SU-DHL-6 (cell line): ENCODE measurements at regions not wholly inside any gene's neighbourhood (a gene's known extent, or its start where the extent isn't known, plus 50 kb on each side); places are given as distances from the start of the nearest gene placed in this dataset.

Source experiments
- H2AFZ ChIP-seq: fragments of 200-600 bp; sonication (generic); 2 replicates; pipeline ENCODE4 v1.6.1; 2014; ENCODE audit warnings: low read depth, mild to moderate bottlenecking, moderate library complexity, mixed read lengths, antibody characterized with exemption, low read length; ENCODE audit not compliant: severe bottlenecking
- H3F3A ChIP-seq: fragments of 200-600 bp; shearing (Covaris generic); 2 replicates; pipeline ENCODE4 v1.6.0; 2016; ENCODE audit warnings: antibody characterized with exemption, mild to moderate bottlenecking; ENCODE audit not compliant: insufficient read depth
- H3K27ac ChIP-seq: fragments of 200-600 bp; sonication (generic); 2 replicates; pipeline ENCODE4 v1.5.1; 2016; ENCODE audit warnings: low read depth, mild to moderate bottlenecking, low read length, moderate library complexity, mixed read lengths
- H3K27me3 ChIP-seq: fragments of 200-600 bp; sonication (generic), shearing (Covaris generic); 2 replicates; pipeline ENCODE4 v1.6.0; 2014; ENCODE audit warnings: mild to moderate bottlenecking, low read length
- H3K36me3 ChIP-seq: fragments of 200-600 bp; sonication (generic); 2 replicates; pipeline ENCODE4 v1.6.1; 2014; ENCODE audit warnings: mild to moderate bottlenecking, low read length, mixed read lengths
- H3K4me2 ChIP-seq: fragments of 300-600, 200-600 bp; shearing (Covaris generic), sonication (generic); 2 replicates; pipeline ENCODE4 v1.6.0; 2014; ENCODE audit warnings: low read length, low read depth, mild to moderate bottlenecking; ENCODE audit not compliant: poor library complexity, severe bottlenecking
- H3K4me3 ChIP-seq: fragments of 200-600 bp; sonication (generic); 2 replicates; pipeline ENCODE4 v1.5.1; 2014; ENCODE audit warnings: antibody characterized with exemption, low read length, mild to moderate bottlenecking, mixed read lengths; ENCODE audit not compliant: insufficient read depth, poor library complexity, severe bottlenecking
- H3K79me2 ChIP-seq: fragments of 200-600 bp; sonication (generic); 2 replicates; pipeline ENCODE4 v1.6.1; 2014; ENCODE audit warnings: mild to moderate bottlenecking, low read length, moderate library complexity; ENCODE audit not compliant: insufficient read depth
- H3K9ac ChIP-seq: fragments of 200-600 bp; sonication (generic); 2 replicates; pipeline ENCODE4 v1.7.0; 2014; ENCODE audit warnings: mild to moderate bottlenecking, low read length
- H3K9me2 ChIP-seq: fragments of 200-600 bp; sonication (generic); replicated peaks from 2 replicates; pipeline ENCODE4 v1.6.1; 2014; ENCODE audit warnings: low read length; ENCODE audit not compliant: insufficient read depth
- H3K9me3 ChIP-seq: fragments of 200-600 bp; sonication (generic); 2 replicates; pipeline ENCODE4 v1.6.1; 2014; ENCODE audit warnings: low read length, mixed read lengths; ENCODE audit not compliant: insufficient read depth
- H4K20me1 ChIP-seq: fragments of 200-600 bp; sonication (generic); 2 replicates; pipeline ENCODE4 v1.6.1; 2014; ENCODE audit warnings: low read depth, mild to moderate bottlenecking, antibody characterized with exemption, low read length, moderate library complexity, mixed read lengths
- CTCF ChIP-seq: fragments of 200-600 bp; sonication (generic); IDR thresholded peaks from one replicate; pipeline ENCODE4 v1.5.1; 2017; ENCODE audit warnings: antibody characterized with exemption, mild to moderate bottlenecking, low read length, moderate library complexity; ENCODE audit not compliant: insufficient read depth, poor library complexity, severe bottlenecking
- EZH2phosphoT487 ChIP-seq: fragments of 200-600 bp; sonication (generic), shearing (Covaris generic); conservative IDR thresholded peaks from 2 replicates; pipeline ENCODE4 v1.6.1; 2018; ENCODE audit warnings: mild to moderate bottlenecking, antibody characterized with exemption, low read length, moderate library complexity, mixed read lengths

GRCh38 chr13:53568491-53568890 lies 539.9 kb downstream of the OLFM4 start:
- Histone ChIP-seq H3F3A (no peaks in the 10 kb centered on the region), H3K27ac (no peak overlapping the region), H3K9ac (no peak overlapping the region), H3K27me3 (no peaks in the 10 kb centered on the region), H3K79me2 (no peaks in the 10 kb centered on the region), H3K36me3 (no peaks in the 10 kb centered on the region; the same call in 1 of the 2 replicates), H2AFZ (no peak overlapping the region), H3K9me3 (no peaks in the 10 kb centered on the region), H3K4me2 (no peak overlapping the region), H3K9me2 (no peaks in the 10 kb centered on the region; the same call in 1 of the 2 replicates), H3K4me3 (no peak overlapping the region), H4K20me1 (no peaks in the 10 kb centered on the region)
- TF ChIP-seq CTCF (no peak), EZH2phosphoT487 (no peak)

GRCh38 chr13:53569453-53569852 lies 540.8 kb downstream of the OLFM4 start:
- no peak overlapping the region for H3K4me2 ChIP-seq
- no peak overlapping the region for H3K9ac ChIP-seq
- no peaks in the 10 kb centered on the region for H3K79me2 ChIP-seq
- no peaks in the 10 kb centered on the region; the same call in 1 of the 2 replicates for H3K36me3 ChIP-seq
- no peaks in the 10 kb centered on the region; the same call in 1 of the 2 replicates for H3K9me2 ChIP-seq
- H3K27ac ChIP-seq, result no peak overlapping the region
- H2AFZ ChIP-seq, result no peak overlapping the region
- H3K27me3 ChIP-seq, result no peaks in the 10 kb centered on the region
- H3K9me3 ChIP-seq, result no peaks in the 10 kb centered on the region
- H3K4me3 ChIP-seq, result no peak overlapping the region
- no peaks in the 10 kb centered on the region for H3F3A ChIP-seq
- no peaks in the 10 kb centered on the region for H4K20me1 ChIP-seq
- no peak for TF ChIP-seq CTCF
- no peak for TF ChIP-seq EZH2phosphoT487

- H3K27ac ChIP-seq, result no peak overlapping the region
- H3K4me3 ChIP-seq, result no peak overlapping the region
- no peaks in the 10 kb centered on the region for H3K27me3 ChIP-seq
- no peaks in the 10 kb centered on the region for H3K9me2 ChIP-seq
- H3K4me2 ChIP-seq, result no peak overlapping the region
- no peaks in the 10 kb centered on the region for H3K9me3 ChIP-seq
- H3F3A ChIP-seq, result no peaks in the 10 kb centered on the region
- TF ChIP-seq CTCF (no peak), EZH2phosphoT487 (no peak)
- H3K79me2 ChIP-seq, result no peaks in the 10 kb centered on the region
- no peaks in the 10 kb centered on the region for H3K36me3 ChIP-seq
- H3K9ac ChIP-seq, result no peak overlapping the region
- H4K20me1 ChIP-seq, result no peaks in the 10 kb centered on the region
- H2AFZ ChIP-seq, result no peak overlapping the region
Observed at GRCh38 chr13:53601113-53601512, 572.5 kb downstream of the OLFM4 start.

GRCh38 chr13:53605326-53605725 lies 576.7 kb downstream of the OLFM4 start:
- H3K9me3 ChIP-seq, result no peaks in the 10 kb centered on the region
- H3K9ac ChIP-seq, result no peak overlapping the region
- no peaks in the 10 kb centered on the region for H4K20me1 ChIP-seq
- H3K4me3 ChIP-seq, result no peak overlapping the region
- no peak overlapping the region for H2AFZ ChIP-seq
- H3K9me2 ChIP-seq, result no peaks in the 10 kb centered on the region
- H3K36me3 ChIP-seq, result no peaks in the 10 kb centered on the region
- H3K79me2 ChIP-seq, result no peaks in the 10 kb centered on the region
- no peak for TF ChIP-seq CTCF
- no peak for TF ChIP-seq EZH2phosphoT487
- H3K4me2 ChIP-seq, result no peak overlapping the region
- no peaks in the 10 kb centered on the region for H3F3A ChIP-seq
- no peaks in the 10 kb centered on the region for H3K27me3 ChIP-seq
- no peak overlapping the region for H3K27ac ChIP-seq
